ENCODE measurements at regions not wholly inside any gene's neighbourhood (a gene's known extent, or its start where the extent isn't known, plus 50 kb on each side); places are given as distances from the start of the nearest gene placed in this dataset.

DNA sequence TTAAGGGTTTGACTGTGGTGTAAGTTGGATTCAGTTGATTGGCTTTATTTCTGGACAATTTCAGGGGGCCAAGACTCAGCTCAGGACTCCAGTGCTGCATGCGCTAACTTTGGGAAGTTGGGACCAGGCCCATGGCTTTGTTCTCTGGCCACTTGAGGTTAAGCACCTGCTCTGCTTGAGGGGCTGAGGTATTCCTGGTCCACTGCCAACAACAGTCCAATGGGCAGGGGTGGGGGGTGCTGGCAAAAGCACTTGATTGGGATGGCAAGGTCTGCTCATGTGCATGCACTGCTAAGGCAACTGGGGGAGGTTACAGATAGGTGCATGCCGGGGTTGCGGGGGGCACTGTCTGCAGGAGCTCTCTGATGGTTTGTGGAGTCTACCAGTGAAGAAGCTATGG, 52.6 kb upstream of the ASB17 start:
- DNase-seq = no peak

DNA sequence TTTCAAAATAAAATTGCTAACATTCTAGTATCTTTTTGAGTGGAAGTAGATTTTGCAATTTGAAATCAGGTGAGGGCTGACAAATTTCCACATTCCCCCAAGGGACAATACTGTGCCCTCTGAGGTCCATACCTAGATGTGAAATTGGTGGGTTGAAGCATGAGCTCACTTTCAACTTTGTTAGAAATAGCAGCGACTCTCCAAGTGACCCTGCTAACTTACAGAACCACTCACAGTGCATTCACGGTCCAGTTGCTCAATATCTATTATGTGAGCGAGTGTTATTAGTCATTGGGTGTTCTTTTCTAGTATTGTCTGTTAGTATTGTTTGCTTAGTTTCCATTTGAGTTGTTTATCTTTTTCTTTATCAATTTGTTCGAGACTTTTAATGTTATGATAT, 53.6 kb upstream of the ASB17 start:
- no peak for DNase-seq

DNA sequence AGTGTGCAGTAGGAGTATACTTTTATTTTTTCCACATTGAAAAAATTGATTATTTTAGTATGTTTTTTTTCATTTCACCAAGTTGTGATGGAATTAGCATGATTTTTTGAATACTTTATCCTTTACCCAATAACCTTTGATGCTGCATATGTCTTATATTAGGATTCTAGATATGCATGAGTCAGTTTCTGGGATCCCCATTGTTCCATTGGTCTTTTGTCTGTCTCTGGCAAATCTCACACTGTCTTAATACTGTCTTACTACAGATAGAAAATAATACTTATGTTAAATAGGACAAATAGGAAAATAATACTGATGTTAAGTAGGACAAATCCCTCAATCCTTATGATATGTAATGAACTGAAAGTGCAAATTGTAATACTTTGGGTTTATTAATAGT, 54.3 kb upstream of the ASB17 start:
- no peak for DNase-seq

DNA sequence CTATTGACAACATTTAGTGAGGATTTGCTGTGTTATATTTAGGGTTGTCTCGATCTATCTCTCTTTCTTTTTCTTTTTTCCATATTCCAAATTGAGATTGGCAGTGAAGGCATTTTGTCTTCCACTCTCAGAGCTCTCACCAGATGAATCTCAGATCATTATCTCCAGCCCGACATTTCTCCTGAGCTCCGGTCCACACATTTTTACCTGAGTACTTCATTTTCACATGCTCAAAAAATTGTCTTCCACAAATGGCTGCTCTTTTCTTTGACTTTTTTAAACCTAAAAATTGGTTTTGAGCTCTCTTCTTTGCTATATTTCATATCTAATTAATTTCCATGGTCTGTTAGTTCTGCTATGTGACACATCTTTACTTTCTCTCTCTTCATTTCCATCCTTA, 56.9 kb upstream of the ASB17 start:
- no peak for DNase-seq

DNA sequence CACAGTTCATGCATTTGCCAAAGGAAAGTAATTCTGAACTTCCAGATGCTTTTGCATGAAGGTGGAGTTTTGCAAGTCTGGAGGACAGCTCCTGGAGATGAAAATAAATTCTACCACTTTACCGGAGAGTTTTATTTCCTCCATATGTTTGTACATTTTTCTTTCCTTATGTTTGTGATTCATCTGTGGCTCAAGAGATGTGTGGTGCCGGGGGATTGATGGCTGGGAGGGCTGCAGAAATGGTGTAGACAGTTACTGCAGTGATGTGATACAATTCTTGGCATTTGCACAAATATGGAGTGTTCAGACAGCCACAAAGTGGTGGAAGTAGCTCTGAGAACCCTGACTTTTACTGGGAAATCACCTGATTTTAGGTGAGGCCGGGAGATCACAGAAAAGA, 58.5 kb upstream of the ASB17 start:
- DNase-seq = no peak

DNA sequence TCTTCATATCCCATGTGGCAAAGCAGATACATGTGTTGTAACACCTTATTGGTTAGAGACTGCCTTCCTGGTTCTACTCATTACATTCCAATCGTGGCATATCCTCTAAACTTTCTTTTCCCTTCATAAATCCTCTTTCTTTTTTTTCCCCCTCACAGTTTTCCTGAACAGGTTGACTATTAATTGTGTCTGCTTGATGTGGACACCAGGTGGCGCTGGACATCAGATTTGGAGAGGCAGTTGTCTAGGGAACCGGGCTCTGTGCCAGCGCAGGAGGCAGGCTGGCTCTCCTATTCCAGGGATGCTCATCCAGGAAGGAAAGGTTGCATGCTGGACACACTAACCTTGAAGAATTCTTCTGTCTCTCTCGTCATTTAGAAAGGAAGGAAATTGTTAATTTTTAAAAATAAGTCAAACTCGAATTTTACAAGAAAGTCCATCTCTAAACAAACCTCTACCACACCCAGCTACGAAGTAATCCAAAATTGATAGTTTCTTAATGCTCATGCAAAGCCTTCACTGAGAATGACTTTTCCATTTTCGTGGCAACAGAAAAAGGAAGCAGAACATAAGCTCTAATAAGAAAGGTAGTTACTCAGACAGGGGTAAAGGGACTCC, 59.4 kb upstream of the ASB17 start:
- DNase-seq = peak; percentile 59

DNA sequence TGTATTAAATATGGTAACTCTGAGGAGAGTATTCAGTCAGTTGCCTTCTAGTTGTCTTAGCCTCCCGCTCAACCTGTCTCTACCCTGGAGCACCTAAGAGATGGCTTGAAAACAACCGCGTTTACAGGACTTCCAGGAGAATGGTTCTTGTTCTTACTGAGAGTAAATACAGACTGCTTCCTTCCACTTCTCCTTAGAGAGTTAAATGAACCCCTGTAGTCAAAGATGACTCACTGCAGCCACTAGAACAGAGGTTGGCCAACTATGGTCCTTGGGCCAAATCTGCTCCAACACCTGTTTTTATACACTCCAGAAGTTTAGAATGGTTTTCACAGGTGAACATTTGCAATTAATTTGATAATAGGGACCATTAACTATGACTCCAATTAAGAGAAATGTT, 60.1 kb upstream of the ASB17 start:
- DNase-seq = no peak

DNA sequence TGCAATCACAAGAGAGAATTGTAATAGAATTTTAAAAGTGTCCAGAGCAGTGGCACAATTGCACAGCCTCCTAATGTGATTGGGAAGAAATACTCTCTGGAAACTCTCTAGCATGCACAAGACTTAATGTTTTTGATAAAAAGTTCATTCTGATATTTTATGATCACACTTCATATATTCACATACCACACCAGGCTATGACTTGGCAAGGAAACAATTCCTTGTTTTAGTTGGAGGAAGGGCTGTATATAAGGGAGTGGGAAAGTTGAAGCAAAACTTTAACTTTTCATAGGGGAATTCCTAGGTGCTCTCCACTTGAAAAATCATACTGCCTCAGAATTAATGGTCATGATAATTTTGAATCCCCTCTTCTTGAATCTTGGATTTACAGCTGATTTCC, 61.5 kb upstream of the ASB17 start:
- no peak for DNase-seq

DNA sequence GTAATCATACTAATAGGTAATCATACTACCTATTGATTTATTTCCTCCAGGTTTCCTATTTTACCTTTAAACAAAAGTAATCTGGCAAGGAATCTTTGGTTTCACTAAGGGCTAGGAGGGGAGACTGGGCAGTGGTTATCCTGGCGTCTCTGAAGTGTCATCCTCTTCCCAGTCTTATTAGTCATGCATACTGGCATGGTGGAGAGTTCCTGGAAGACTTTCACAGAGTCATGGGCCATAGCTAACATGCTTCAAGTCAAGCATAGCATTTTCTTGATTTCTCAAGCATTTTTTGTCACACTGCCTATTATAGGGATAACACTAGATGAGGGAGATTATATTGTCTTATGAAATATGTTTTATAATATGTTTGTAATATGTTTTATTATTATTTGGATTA, 64.0 kb upstream of the ASB17 start:
- no peak for DNase-seq

DNA sequence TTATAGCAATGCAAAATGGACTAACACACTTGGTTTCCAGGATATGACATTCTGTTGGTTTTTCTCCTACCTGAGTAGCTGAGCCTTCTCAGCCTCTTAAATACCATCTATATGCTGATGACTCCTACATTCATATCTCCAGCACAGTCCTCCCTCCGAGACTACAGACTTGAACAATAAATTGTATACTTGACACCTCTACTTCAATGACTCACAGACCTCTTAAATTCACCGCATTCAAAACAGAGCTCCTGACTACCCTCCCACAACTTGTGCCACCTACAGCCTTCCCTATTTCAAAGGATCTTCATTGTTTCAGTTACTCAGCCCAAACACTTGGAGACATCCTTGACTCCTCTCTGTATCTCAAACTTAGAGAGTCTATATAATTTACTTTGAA, 66.8 kb upstream of the ASB17 start:
- DNase-seq = no peak

DNA sequence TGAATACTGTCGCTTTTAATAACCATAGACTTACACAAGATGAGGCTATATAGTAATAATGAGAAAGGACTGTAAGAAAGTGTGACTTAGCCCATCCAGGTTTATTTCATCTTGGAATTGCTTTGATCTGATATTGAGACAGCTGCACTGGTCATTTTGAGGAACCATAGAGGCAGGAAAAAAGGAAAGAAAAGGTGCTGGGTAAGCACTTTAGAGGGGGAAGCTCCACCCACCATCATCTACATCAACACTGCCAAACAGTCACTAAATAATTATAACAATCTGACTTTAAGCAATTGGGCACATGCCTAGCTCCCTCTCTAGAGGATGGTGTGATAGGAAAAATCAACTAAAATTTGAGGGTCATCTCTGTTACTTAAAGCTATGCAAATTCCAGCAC, 70.6 kb upstream of the ST6GALNAC3 start:
- DNase-seq = no peak

DNA sequence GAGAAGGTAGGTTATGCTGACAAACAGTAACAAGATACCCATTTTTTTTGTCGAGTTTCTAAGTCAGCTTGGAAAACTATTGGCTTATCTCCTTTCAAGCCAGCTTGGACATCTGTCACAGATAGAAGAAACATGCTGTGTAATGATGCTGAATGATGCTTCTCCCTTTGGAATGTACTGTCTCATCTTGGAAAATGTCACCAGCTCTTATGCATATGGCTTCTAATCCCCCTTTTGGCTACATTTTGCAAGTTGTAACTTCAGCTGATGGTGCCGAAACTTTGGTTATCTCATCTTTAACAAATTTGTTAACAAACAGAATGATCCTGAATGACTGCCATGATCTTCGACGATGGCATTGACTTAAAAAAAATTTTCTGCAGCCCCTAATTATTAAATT, 68.8 kb upstream of the ST6GALNAC3 start:
- DNase-seq = no peak

DNA sequence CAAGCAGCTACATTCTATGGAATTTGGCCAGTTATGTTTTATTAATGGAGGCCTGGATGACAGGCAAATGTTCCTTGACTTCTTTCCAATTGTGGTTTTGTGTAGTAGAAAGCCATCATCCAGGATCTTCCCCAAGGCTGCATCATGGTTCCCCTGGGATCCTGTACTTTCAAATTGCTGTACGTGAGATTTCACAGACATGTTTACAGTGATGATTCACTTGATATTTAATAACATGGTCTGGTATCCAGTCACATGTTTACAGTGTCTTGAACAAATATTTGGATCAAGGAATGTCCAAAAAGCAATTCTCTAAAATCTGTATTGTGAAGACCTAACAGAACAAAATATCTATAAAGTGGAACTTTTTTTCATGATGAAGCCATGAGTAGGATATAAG, 68.3 kb upstream of the ST6GALNAC3 start:
- no peak for DNase-seq

DNA sequence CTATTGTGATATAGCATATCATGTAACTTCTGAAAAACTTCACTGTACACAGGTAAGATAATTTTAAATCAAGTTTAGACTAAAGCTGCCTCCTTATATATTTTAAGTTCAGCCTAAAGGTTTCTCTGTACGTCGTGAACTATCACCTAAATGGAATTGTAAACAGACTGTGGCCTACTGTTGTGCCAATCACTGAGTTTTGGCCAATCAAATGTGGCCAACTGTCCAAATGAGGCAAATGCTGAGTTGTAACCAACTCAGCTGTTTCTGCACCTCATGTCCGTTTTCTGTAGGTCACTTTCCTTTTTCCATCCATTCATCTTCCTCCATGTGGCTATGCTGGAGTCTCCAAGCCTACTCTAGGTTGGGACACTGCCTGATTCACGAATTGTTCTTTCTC, 63.7 kb upstream of the ST6GALNAC3 start:
- no peak for DNase-seq

DNA sequence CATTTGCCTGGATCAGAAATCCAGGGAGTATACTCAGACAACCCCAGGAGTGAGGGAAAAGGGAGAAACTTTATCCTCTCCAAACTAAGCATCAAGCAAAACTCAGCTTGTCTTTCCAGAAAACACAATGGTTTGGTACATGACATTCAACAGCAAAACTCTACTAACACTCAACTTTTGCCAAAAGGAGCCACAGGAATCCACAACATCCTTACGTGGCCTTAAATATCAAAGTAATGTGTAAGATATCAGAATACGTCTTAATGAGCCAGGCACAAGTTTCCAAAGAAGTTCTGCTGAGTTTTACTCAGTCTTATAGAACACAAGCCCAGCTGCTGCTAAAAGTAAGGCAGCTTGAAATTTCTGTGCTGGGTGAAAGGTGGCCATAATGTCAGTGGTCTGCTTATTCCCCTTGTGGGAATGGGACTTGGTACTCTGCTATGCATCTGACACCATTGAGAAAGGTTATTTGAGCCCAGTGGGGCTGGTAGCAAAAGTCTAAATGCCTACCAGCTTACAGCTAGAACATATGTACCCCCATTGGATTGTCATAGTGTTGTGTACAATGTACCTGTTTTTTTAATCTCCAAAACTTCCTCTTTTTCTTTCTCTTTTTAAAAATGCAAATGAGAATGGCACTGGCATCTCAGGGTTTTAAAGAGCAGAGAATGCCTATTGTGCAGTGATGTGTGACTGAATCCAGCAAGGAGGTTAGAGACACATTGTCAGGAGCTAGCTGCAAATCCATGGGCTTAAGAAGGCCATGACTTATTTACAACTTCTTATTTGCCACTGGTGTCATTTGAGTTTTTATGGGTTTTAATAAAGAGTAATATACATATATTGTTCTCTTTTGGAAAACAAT, 62.0 kb upstream of the ST6GALNAC3 start:
- no peak for DNase-seq

DNA sequence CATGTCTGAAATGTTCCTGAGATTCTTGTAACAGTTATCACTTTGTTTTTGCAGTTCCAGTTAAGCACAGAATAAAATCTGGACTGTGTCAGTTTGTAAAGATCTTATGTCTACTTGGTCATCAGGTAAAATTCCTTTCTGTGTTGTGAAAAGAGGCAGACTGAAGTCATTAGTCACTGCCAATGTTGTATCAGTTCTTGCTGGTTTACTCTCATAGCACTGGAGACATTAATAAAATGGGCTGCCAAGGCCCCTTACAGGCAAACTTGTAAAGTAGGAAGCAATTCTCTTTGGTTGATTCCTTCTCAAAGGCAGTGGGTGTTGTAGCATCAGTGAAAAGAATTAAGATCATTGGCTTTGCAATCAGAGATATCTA, 61.4 kb upstream of the ST6GALNAC3 start:
- DNase-seq = no peak

DNA sequence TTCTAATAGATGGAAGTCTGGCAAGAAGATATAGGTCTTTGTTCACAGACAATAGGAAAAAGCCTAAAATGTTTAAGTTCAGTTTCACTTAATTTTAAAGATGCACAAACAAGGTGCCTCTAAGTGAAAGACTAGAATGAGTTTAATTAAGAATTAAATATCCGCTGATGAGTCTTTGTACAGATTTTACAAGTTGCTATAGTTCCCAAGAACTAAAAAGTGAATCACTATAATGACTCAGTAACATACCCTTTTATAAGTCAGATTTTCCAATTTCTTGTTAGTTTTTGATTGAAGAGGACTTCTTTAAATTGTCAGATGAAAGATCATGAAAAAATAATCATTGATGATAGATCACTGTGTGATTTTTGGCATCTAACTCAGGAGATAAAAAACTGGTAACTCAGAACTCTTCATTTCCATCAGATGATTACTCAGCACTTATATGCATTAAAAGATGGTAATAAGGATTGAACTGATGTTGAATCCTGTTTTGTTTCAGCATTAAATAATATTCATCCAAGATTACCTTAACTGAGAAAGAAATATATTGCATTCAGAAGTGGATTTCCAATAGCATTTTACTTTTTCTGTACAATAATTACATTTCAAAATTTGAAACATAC, 59.0 kb upstream of the ST6GALNAC3 start:
- DNase-seq = no peak

DNA sequence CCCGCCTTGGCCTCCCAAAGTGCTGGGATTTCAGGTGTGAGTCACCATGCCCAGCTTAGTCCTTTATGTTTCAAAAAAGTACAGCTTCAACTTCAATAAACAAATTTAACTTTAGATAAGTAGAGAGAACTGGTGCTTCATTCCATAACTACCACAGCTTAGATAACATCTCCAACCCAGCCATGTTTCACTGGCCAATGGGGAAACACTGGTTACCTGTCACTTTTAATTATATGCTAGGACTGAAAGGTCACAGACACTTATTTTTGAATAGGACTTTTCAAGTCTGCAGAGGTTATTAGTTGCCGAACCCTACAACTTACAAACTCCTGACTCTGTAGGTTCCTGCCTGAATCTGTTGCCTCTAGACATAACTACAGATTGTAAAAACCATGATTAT, 56.5 kb upstream of the ST6GALNAC3 start:
- no peak for DNase-seq

DNA sequence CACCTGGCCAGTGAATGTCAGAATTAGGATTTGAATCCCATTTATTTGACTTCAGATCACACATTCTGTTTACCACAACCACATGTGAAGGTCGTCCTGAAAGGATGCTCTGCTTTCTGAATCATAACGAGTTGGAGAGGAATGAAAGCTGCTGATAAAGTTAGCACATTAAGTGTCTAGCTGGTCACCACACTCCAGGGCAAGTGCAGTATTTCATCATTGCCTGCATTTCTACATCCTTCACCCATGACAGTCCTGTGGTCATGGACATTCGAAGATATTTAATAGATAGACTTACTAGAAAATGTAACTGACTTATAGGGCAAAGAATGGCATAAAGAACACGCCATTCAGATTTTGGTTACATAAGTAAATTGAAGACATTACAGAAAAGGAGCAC, 52.7 kb upstream of the ST6GALNAC3 start:
- no peak for DNase-seq

DNA sequence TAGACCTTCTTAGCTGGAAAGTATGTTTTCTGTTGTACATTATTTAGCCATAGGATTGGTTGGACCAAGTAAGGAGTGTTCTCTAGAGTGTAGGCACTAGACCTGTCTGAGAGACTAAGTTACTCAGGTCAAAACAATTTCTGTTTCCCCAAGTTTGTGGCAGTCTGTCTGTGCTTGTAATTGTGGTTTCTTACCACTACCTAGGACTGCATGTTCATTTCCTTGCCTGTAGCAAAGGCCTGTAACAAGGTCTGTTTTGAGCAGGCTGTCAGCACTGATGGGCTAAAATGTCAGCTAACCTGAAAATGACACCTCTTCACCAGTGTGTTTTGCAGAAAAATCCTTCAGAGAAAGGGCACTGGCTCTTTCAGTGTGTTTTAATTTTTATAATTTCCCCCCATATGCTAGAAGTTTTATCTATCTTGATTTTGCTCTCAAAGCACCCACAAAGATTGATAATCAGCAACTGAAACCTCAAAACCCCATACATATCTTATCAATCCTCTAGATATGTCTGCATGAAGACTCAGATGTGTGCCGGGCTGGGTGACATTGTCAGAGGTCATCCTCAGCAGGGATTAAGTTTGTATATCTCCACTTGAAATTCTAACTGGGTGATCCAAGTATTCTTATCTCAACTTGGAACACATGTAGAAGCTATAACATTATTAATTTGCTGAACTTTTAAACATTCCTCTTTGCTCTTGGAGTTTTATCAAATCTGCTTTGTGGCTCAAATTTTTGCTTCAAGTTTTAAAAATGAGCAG, 50.7 kb upstream of the ST6GALNAC3 start:
- no peak for DNase-seq
